ENCODE measurements at regions not wholly inside any gene's neighbourhood (a gene's known extent, or its start where the extent isn't known, plus 50 kb on each side); places are given as distances from the start of the nearest gene placed in this dataset.

DNA sequence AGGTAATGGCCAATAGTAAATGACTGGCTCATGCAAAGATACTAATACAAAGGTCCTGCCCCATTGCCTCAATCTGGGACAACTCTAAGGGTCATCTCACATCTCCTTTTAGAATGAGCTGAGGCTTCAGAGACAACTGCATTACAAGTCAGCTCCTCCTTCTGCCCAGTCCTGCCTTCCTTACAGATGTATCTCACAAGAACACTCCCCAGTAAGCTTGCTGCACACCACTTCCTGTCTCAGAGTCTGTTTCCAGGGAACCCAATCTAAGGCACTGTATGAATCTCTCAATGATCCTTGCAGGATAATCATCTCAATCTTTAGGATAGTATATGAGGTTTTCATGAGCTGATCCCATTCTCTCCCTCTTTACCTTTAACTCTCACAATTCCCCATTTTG is 57.8 kb upstream of the ZDHHC17 start:
- DNase-seq (ENCODE audit: low read depth) = peak; percentile 53

- no peak for DNase-seq (ENCODE audit: low read depth)
These were observed 57.2 kb upstream of the ZDHHC17 start for GRCh38 chr12:76706761-76707160.

DNA sequence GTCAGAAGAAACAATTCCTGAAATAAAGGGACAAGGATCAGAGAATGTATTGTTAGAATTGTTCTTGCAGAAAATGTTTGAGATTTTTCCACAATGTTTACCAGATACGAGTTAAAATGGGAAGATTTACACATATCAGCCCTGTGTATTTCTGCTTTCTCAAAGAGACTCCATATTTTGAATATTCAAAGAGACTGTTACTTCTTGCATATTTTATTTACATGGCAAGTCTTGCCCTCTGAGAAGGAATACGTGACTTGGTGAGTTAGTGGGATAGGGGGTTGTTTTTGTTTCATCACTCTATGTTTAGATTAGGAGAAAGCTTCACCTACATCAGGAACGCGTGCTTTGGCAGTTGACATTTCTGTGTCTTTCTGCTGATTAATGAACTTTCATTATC is 56.1 kb upstream of the ZDHHC17 start:
- no peak for DNase-seq (ENCODE audit: low read depth)

- DNase-seq (ENCODE audit: low read depth) = no peak
These were observed 55.6 kb upstream of the ZDHHC17 start for GRCh38 chr12:76708296-76708695.

DNA sequence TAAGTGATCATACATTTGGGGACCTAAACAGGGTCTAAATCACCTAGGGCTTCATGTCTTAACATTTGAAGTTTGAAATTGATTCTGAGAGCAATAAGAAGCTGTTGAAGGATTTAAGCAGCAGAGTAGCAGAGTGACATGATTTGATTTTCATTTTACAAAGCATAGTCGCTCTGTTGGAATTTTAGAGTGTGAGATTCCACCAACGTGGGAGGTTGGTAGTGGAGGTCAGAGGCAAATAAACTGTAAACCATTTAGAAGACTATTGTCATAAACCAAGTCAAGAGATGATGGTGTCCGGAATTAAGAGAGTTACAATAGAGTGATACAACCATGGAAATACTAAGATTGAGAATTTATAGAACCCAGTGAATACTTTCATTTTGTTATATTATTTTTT is 52.7 kb upstream of the ZDHHC17 start:
- DNase-seq (ENCODE audit: low read depth) = no peak

- DNase-seq (ENCODE audit: low read depth) = peak; percentile 47
These were observed 50.8 kb upstream of the ZDHHC17 start for GRCh38 chr12:76713130-76713529.

DNA sequence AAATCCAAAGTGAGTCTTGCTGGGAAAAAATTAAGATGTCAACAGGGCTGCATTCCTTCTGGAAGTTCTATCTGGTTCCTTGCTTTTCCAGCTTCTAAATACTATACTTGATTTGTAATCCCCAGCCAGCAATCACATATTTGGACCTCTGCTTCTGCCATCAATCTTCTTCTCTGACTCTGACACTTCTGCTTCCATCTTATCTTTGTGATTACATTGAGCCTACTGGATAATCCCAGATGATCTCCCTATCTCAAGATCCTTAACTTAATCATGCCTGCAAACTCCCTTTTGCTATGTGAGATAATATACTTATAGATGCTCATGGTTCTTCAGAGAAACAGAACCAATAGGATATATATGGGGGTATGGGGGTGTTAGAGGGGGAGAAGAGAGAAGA is 49.9 kb upstream of the ZDHHC17 start:
- DNase-seq (ENCODE audit: low read depth) = no peak
